SK-N-SH treated with all-trans-retinoic acid at 6 μM for 48 hours (cell line): ENCODE measurements at regions not wholly inside any gene's neighbourhood (a gene's known extent, or its start where the extent isn't known, plus 50 kb on each side); places are given as distances from the start of the nearest gene placed in this dataset.
A peak's percentile ranks its signal among the peaks of the same experiment; 100 is the strongest.

Experiments used
- ATAC-seq: fragments of 200-7000 bp; cut with Tn5 transposase; 3 replicates; pipeline ENCODE4 v1.9.1; 2020; ENCODE audit warnings: mild to moderate bottlenecking, moderate library complexity
- ARNTL ChIP-seq: fragments of 450-650 bp; formaldehyde crosslinking; IDR thresholded peaks from 2 replicates; pipeline ENCODE4 v1.5.0; 2020; ENCODE audit warnings: low read depth, mild to moderate bottlenecking, moderate library complexity, borderline replicate concordance
- BACH2 ChIP-seq: fragments of 250-450 bp; sonication (Bioruptor Pico); IDR thresholded peaks from 2 replicates; pipeline ENCODE4 v1.9.0; 2021; ENCODE audit warnings: mild to moderate bottlenecking, borderline replicate concordance
- CSRNP3 ChIP-seq: fragments of 250-450 bp; sonication (Bioruptor Pico); IDR thresholded peaks from 2 replicates; pipeline ENCODE4 v1.5.1; 2021; ENCODE audit warnings: mild to moderate bottlenecking, moderate library complexity
- GLIS3 ChIP-seq: fragments of 250-450 bp; sonication (Bioruptor Pico); IDR thresholded peaks from 2 replicates; pipeline ENCODE4 v1.5.0; 2020; ENCODE audit warnings: mild to moderate bottlenecking, moderate library complexity
- ISL1 ChIP-seq: fragments of 250-450 bp; sonication (Bioruptor Pico); IDR thresholded peaks from 2 replicates; pipeline ENCODE4 v2.1.2; 2022; ENCODE audit warnings: mild to moderate bottlenecking, moderate library complexity
- RARB ChIP-seq: fragments of 250-450 bp; sonication (Bioruptor Pico); IDR thresholded peaks from 2 replicates; pipeline ENCODE4 v1.8.0; 2021; ENCODE audit warnings: mild to moderate bottlenecking, moderate library complexity
- SNAI2 ChIP-seq: fragments of 250-450 bp; sonication (Bioruptor Pico); IDR thresholded peaks from 2 replicates; pipeline ENCODE4 v1.5.0; 2020; ENCODE audit warnings: mild to moderate bottlenecking, moderate library complexity
- TOX ChIP-seq: fragments of 250-450 bp; sonication (Bioruptor Pico); IDR thresholded peaks from 2 replicates; pipeline ENCODE4 v1.8.0; 2021; ENCODE audit warnings: mild to moderate bottlenecking, moderate library complexity, borderline replicate concordance
- TSHZ2 ChIP-seq: fragments of 250-450 bp; sonication (Bioruptor Pico); IDR thresholded peaks from 2 replicates; pipeline ENCODE4 v1.5.0; 2020; ENCODE audit warnings: mild to moderate bottlenecking, moderate library complexity
- ZC3H10 ChIP-seq: fragments of 250-450 bp; sonication (Bioruptor Pico); IDR thresholded peaks from 2 replicates; pipeline ENCODE4 v1.5.1; 2021; ENCODE audit warnings: mild to moderate bottlenecking, moderate library complexity
- ZFP30 ChIP-seq: fragments of 450-650 bp; formaldehyde crosslinking; IDR thresholded peaks from 2 replicates; pipeline ENCODE4 v1.5.0; 2022; ENCODE audit warnings: mild to moderate bottlenecking, moderate library complexity
- ZNF565 ChIP-seq: fragments of 450-650 bp; formaldehyde crosslinking; conservative IDR thresholded peaks from 2 replicates; pipeline ENCODE4 v1.5.0; 2020; ENCODE audit warnings: low read depth, mild to moderate bottlenecking, moderate library complexity
- ZNF70 ChIP-seq: fragments of 450-650 bp; formaldehyde crosslinking; IDR thresholded peaks from 2 replicates; pipeline ENCODE4 v1.5.0; 2020; ENCODE audit warnings: mild to moderate bottlenecking, moderate library complexity
- ZNF8 ChIP-seq: fragments of 450-650 bp; formaldehyde crosslinking; IDR thresholded peaks from 2 replicates; pipeline ENCODE4 v1.5.0; 2020; ENCODE audit warnings: mild to moderate bottlenecking, moderate library complexity
- TF ChIP-seq, protein P1 (sequence below): fragments of 250-450 bp; sonication (Bioruptor Pico); IDR thresholded peaks from 2 replicates; pipeline ENCODE4 v1.8.0; 2020; ENCODE audit warnings: mild to moderate bottlenecking, moderate library complexity, borderline replicate concordance
- TF ChIP-seq, protein P2 (sequence below): fragments of 250-450 bp; sonication (Bioruptor Pico); IDR thresholded peaks from 2 replicates; pipeline ENCODE4 v1.8.0; 2021; ENCODE audit warnings: low read depth, mild to moderate bottlenecking, moderate library complexity, borderline replicate concordance

- ATAC-seq: peak; percentile 42; the same call in 2 of the 3 replicates
- TF ChIP-seq SNAI2 (CRISPR knock-in tag) (no peak), TOX (CRISPR knock-in tag) (no peak), ISL1 (CRISPR knock-in tag) (peak; percentile 48; the same call in 1 of the 2 replicates), BACH2 (CRISPR knock-in tag) (no peak)
Measured at GRCh38 chr11:104623518-104623917, 274.7 kb downstream of the CASP12 start.

- no peak for TF ChIP-seq CSRNP3 (CRISPR knock-in tag)
- no peak for TF ChIP-seq RARB (CRISPR knock-in tag)
- TF ChIP-seq ZNF8 (CRISPR knock-in tag): no peak
- no peak for TF ChIP-seq ARNTL (CRISPR knock-in tag)
- TF ChIP-seq GLIS3: no peak
- TF ChIP-seq TSHZ2 (CRISPR knock-in tag): no peak
- TF ChIP-seq, protein P1, sequence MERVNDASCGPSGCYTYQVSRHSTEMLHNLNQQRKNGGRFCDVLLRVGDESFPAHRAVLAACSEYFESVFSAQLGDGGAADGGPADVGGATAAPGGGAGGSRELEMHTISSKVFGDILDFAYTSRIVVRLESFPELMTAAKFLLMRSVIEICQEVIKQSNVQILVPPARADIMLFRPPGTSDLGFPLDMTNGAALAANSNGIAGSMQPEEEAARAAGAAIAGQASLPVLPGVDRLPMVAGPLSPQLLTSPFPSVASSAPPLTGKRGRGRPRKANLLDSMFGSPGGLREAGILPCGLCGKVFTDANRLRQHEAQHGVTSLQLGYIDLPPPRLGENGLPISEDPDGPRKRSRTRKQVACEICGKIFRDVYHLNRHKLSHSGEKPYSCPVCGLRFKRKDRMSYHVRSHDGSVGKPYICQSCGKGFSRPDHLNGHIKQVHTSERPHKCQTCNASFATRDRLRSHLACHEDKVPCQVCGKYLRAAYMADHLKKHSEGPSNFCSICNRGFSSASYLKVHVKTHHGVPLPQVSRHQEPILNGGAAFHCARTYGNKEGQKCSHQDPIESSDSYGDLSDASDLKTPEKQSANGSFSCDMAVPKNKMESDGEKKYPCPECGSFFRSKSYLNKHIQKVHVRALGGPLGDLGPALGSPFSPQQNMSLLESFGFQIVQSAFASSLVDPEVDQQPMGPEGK (CRISPR knock-in tag): no peak
- TF ChIP-seq BACH2 (CRISPR knock-in tag): no peak
- no peak for TF ChIP-seq SNAI2 (CRISPR knock-in tag)
- TF ChIP-seq ZFP30: no peak
- no peak for TF ChIP-seq ZC3H10
- TF ChIP-seq ZNF70 (CRISPR knock-in tag): no peak
- no peak for TF ChIP-seq TOX (CRISPR knock-in tag)
- TF ChIP-seq, protein P2, sequence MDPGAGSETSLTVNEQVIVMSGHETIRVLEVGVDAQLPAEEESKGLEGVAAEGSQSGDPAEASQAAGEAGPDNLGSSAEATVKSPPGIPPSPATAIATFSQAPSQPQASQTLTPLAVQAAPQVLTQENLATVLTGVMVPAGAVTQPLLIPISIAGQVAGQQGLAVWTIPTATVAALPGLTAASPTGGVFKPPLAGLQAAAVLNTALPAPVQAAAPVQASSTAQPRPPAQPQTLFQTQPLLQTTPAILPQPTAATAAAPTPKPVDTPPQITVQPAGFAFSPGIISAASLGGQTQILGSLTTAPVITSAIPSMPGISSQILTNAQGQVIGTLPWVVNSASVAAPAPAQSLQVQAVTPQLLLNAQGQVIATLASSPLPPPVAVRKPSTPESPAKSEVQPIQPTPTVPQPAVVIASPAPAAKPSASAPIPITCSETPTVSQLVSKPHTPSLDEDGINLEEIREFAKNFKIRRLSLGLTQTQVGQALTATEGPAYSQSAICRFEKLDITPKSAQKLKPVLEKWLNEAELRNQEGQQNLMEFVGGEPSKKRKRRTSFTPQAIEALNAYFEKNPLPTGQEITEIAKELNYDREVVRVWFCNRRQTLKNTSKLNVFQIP (CRISPR knock-in tag): no peak
- no peak for TF ChIP-seq ZNF565 (CRISPR knock-in tag)
- TF ChIP-seq, all 23 proteins: peak for 0
- no peak for ATAC-seq
Measured at GRCh38 chr11:104620991-104621390, 277.3 kb downstream of the CASP12 start.

GRCh38 chr11:104619751-104620150 is 278.5 kb downstream of the CASP12 start:
- ATAC-seq: no peak
- TF ChIP-seq TOX (CRISPR knock-in tag): no peak
- TF ChIP-seq, protein P1 (CRISPR knock-in tag): no peak
- TF ChIP-seq ARNTL (CRISPR knock-in tag): no peak

DNA sequence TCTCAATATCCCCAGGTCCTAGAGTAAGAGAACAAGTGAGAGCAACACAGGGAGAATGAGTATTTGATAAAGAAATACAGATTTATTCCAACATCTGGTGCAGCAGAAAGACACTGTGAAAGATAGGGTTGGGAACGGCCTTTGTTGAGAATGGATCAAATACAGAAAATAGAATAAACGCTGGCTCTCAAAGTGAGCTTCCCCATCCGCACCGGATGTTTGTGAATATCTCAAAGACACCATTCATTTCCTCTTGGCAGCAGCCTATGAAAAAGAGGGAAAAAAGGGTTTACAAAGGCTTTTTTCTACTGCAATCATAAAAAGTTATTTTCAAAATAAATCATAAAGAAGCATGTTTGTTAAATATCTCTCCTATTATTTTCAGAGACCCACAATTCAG is 279.3 kb downstream of the CASP12 start:
- no peak for TF ChIP-seq ZC3H10
- TF ChIP-seq, protein P1 (CRISPR knock-in tag): no peak
- TF ChIP-seq BACH2 (CRISPR knock-in tag): no peak
- TF ChIP-seq ZFP30: no peak
- no peak for TF ChIP-seq GLIS3
- no peak for ATAC-seq
